HG03521 (cell line): ENCODE measurements at regions not wholly inside any gene's neighbourhood (a gene's known extent, or its start where the extent isn't known, plus 50 kb on each side); places are given as distances from the start of the nearest gene placed in this dataset.

Experiments used
- ATAC-seq: cut with Tn5 transposase; IDR thresholded peaks from one replicate; pipeline ENCODE4 v1.9.1; 2021; ENCODE audit warnings: mild to moderate bottlenecking, moderate library complexity; ENCODE audit not compliant: unreplicated experiment

GRCh38 chr2:37471104-37471503, 126.7 kb downstream of the QPCT start:
- no peak for ATAC-seq

GRCh38 chr2:37471994-37472393, 127.6 kb downstream of the QPCT start:
- no peak for ATAC-seq

GRCh38 chr2:37472959-37473358, 128.5 kb downstream of the QPCT start:
- ATAC-seq, result no peak

GRCh38 chr2:37476411-37476810, 132.0 kb downstream of the QPCT start:
- ATAC-seq, result no peak

GRCh38 chr2:37477921-37478320, 133.5 kb downstream of the QPCT start:
- ATAC-seq, result no peak

- ATAC-seq, result no peak
Measured at GRCh38 chr2:37481244-37481643, 136.8 kb downstream of the QPCT start.

GRCh38 chr2:37489041-37489456, 144.6 kb downstream of the QPCT start:
- ATAC-seq, result no peak

- no peak for ATAC-seq
Measured at GRCh38 chr2:37489536-37489935, 145.1 kb downstream of the QPCT start.

GRCh38 chr2:37493425-37493824, 149.0 kb downstream of the QPCT start:
- ATAC-seq, result no peak

- ATAC-seq, result no peak
Measured at GRCh38 chr2:37499113-37499512, 154.7 kb downstream of the QPCT start.

- ATAC-seq, result no peak
Measured at GRCh38 chr2:37500031-37500430, 155.6 kb downstream of the QPCT start.

GRCh38 chr2:37501113-37501512, 156.7 kb downstream of the QPCT start:
- ATAC-seq, result no peak

- ATAC-seq, result no peak
Measured at GRCh38 chr2:37506407-37507050, 162.1 kb downstream of the QPCT start.

- no peak for ATAC-seq
Measured at GRCh38 chr2:37507051-37507410, 162.6 kb downstream of the QPCT start.

GRCh38 chr2:37507703-37508102, 163.3 kb downstream of the QPCT start:
- ATAC-seq, result no peak

- no peak for ATAC-seq
Measured at GRCh38 chr2:37512971-37513370, 158.5 kb downstream of the CDC42EP3 start.

GRCh38 chr2:37523814-37524362, 147.6 kb downstream of the CDC42EP3 start:
- no peak for ATAC-seq

GRCh38 chr2:37526323-37526722, 145.1 kb downstream of the CDC42EP3 start:
- no peak for ATAC-seq

- no peak for ATAC-seq
Measured at GRCh38 chr2:37526856-37527255, 144.6 kb downstream of the CDC42EP3 start.

GRCh38 chr2:37527361-37527760, 144.1 kb downstream of the CDC42EP3 start:
- ATAC-seq, result no peak

GRCh38 chr2:37529830-37530415, 141.5 kb downstream of the CDC42EP3 start:
- ATAC-seq, result no peak

GRCh38 chr2:37532503-37532902, 138.9 kb downstream of the CDC42EP3 start:
- ATAC-seq, result no peak

- ATAC-seq, result no peak
Measured at GRCh38 chr2:37537316-37537715, 134.1 kb downstream of the CDC42EP3 start.
